Thyroid gland (tissue), 4 donors: ENCODE measurements at regions not wholly inside any gene's neighbourhood (a gene's known extent, or its start where the extent isn't known, plus 50 kb on each side); places are given as distances from the start of the nearest gene placed in this dataset.

Experiments
- CTCF ChIP-seq, 6 experiments: fragments of 200-600 bp in 3 of 6; fragments of 450-650 bp in 3 of 6; sonication (generic) in 3 of 6; IDR thresholded peaks; one replicate each; pipeline ENCODE4 v1.5.1; 2016 to 2019; ENCODE audit warnings: antibody characterized with exemption in 6 of 6, mild to moderate bottlenecking in 2 of 6, inconsistent platforms in 1 of 6, moderate library complexity in 1 of 6
- POLR2A ChIP-seq, 2 donors: fragments of 450-650 bp; IDR thresholded peaks; one replicate each; pipeline ENCODE4 v1.6.1; 2017; ENCODE audit warnings: antibody characterized with exemption in 2 of 2, mild to moderate bottlenecking in 2 of 2, moderate library complexity in 1 of 2

- TF ChIP-seq POLR2A (IDR thresholded peaks at IDR 0.05) (no peak), CTCF (IDR thresholded peaks at IDR 0.05) (no peak)
These were observed 1083.5 kb downstream of the PCDH7 start for GRCh38 chr4:31803526-31804195.
